HG03520 (cell line): ENCODE measurements at regions not wholly inside any gene's neighbourhood (a gene's known extent, or its start where the extent isn't known, plus 50 kb on each side); places are given as distances from the start of the nearest gene placed in this dataset.
A peak's percentile ranks its signal among the peaks of the same experiment; 100 is the strongest.

Experiments
- ATAC-seq: cut with Tn5 transposase; IDR thresholded peaks from one replicate; pipeline ENCODE4 v1.9.1; 2021; ENCODE audit warnings: mild to moderate bottlenecking, moderate library complexity; ENCODE audit not compliant: unreplicated experiment

GRCh38 chr11:80586464-80586863, 1145.6 kb upstream of the TENM4 start:
- no peak for ATAC-seq

DNA sequence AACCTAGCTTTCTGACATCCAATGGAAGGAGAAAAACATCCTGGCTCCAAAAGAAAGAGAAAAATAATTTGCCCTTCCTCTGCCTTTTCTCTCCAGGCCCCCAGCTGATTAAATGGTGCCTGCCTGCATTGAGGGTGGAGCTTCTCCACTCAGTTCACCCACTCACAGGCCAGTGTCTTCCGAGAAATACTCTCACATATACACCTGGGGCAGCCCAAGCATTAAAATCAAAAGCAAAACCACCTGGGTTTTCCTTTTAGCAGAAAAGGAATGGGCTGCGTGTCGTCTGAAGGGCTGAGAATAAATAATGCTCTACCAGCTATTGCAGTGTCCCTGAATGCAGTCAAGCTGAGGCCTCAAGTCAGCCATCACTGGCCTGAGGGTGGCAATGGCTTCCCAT, 1143.8 kb upstream of the TENM4 start:
- ATAC-seq, result no peak

DNA sequence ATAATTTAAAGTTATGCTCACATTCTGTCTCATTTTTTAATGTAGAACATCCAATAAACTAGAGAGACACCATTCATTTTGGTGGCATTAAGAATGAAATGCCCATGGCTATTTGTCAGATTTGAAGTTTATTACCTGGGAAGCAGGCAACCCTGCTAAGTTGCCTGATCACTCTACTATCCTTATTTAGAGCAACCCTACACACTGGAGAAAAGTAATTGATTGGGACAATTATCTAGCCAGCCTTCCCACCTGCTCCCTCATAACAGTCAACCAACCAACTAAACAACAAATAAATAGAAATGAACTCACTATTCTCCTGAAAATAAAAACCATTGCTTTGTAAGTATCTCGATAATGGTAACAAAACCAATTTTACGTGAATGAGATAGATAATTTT, 1129.0 kb upstream of the TENM4 start:
- ATAC-seq, result no peak

DNA sequence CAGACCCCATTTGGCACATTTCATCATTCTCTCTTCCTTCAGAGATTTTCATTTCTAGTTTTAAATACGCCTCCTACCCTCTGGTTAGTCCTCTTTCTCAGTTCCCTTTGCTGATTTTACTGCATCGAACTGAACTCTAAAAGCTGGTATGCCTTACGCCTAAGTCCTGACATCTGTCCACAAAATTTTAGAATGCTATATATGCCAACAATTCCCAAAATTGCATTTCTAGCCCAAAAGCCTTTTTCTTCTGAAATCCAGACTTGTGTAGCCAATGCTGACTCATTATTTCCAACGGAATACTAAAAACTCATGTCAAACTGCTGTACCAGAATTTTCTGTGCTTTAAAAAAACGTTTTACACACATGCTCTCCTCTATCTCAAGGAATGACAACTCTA, 1124.4 kb upstream of the TENM4 start:
- ATAC-seq, result no peak

GRCh38 chr11:80562523-80563125, 1121.8 kb upstream of the TENM4 start:
- no peak for ATAC-seq

- ATAC-seq, result no peak
Measured at GRCh38 chr11:80559942-80560341, 1119.1 kb upstream of the TENM4 start.

- no peak for ATAC-seq
Measured at GRCh38 chr11:80553565-80553964, 1112.7 kb upstream of the TENM4 start.

DNA sequence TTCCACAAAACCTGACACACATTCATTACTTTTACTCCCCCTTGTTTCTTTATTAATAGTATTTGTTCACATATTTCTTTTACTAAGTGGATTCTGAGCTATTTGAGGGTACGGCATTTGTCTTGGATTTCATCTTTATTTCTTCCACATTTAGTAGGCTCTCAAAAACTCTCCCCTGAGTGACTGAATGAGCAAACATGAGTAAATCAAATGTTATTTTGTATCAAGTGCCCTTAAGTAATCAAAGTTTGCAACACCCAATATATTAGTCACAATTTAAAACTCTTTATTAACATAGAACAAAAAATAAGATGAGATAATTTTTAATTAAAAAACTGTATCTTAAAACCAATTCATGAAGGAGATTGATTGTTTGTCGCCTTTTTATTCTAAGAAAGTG, 1101.9 kb upstream of the TENM4 start:
- no peak for ATAC-seq

DNA sequence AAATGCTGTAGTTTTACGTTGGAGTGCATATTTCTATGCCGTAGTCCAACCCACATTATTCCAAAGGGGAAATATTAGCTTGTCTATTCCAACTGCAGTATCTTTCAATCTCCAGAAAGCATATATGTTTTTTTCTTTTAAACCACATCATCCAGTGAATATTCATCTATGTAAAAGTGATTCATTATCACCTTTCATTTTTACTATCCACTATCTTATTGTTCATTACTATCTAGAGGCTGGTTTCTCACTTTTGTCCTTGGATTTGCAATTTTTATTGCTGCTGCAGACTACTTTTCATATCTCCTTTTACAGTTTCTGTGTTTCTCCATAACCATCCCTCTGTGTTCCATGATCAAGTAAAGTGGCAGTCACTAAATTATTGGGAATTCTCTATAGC, 1097.2 kb upstream of the TENM4 start:
- ATAC-seq, result no peak

DNA sequence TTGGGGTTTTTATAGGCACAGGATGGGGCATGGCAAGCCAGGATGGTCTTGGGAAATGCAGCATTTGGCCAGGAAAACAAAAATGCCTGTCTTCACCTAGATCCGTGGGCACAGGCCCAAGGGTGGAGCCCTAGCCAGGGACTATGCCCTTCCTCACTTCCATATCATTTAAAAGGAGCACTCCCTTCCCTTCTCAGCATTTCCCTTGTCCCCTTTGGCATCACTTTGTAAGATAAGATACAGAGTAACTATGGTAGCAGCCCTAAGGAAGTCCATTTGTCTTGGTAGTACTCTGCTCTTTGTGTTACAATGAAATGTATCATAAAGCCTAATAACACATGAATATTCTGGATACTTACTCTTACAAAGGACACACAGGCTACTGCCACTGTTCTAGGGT, 1092.6 kb upstream of the TENM4 start:
- no peak for ATAC-seq

DNA sequence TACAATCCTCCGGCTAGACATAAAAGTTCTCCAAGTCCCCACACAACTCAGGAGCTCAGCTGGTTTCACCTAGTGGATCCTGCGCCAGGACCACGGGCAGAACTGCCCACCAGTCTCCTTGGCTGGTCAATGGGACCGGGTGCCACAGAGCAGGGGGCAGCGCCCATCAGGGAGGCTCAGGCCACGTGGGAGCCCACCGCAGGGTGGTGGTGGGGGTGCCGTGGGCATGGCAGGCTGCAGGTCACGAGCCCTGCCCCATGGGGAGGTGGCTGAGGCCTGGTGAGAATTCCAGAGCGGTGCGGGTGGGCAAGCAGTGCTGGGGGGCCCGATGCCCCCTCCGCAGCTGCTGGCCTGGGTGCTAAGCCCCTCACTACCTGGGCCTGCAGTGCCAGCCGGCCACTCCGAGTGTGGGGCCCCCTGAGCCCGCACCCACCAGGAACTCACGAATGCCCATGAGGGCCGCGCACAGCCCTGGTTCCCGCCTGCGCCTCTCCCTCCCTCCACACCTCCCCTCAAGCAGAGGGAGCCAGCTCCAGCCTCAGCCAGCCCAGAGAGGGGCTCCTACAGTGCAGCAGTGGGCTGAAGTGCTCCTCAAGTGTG, 1091.9 kb upstream of the TENM4 start:
- no peak for ATAC-seq

- no peak for ATAC-seq
Measured at GRCh38 chr11:80529726-80530125, 1088.9 kb upstream of the TENM4 start.

GRCh38 chr11:80525663-80526405, 1085.0 kb upstream of the TENM4 start:
- no peak for ATAC-seq

DNA sequence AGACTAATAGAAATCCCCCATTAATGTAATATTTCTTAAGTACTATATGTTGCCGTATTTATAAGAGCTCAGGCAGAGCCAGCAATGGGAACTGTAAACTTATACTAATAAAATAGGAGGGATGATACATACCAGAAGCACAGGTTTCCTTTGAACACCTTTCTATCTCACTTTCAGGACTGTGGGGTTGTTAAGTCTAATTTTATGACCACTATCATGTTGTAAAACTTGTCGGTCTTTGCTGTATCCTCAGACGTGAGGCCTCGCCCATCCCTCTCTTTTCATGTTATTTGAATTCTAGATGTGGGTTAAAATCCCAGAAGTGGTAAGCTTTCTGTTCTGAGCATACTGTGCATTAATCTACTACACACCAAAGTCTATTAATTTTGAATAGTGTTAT, 1083.5 kb upstream of the TENM4 start:
- no peak for ATAC-seq

- ATAC-seq, result no peak
Measured at GRCh38 chr11:80523057-80523456, 1082.2 kb upstream of the TENM4 start.

- ATAC-seq, result no peak
Measured at GRCh38 chr11:80521592-80521991, 1080.8 kb upstream of the TENM4 start.

- ATAC-seq, result no peak
Measured at GRCh38 chr11:80520507-80520887, 1079.7 kb upstream of the TENM4 start.

GRCh38 chr11:80519596-80520506, 1079.0 kb upstream of the TENM4 start:
- ATAC-seq, result no peak

GRCh38 chr11:80517701-80518100, 1076.9 kb upstream of the TENM4 start:
- ATAC-seq, result no peak

- peak; percentile 77 for ATAC-seq
Measured at GRCh38 chr11:80515097-80515496, 1074.3 kb upstream of the TENM4 start.

DNA sequence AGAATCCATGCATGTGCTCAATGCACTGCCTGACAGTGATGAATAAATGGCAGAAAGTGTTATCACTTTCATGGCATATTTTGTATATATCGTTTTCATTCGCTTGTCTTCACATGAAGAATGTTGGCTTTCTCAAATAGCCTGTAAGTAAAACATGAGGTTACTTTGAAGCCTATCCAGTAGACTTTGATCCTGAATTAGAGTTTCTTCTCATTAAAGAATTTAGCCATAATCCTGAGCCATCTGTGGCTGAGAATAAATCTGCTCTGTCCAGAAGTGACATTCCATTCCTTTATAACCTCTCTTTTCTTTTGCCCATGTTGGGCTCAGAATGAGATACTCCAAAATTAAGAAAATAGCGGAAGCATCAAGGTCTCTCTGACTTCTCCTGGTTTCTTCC, 1071.7 kb upstream of the TENM4 start:
- no peak for ATAC-seq
